GM06990 (cell line): ENCODE measurements at regions not wholly inside any gene's neighbourhood (a gene's known extent, or its start where the extent isn't known, plus 50 kb on each side); places are given as distances from the start of the nearest gene placed in this dataset.

ENCODE experiments used
- DNase-seq: peaks from one replicate; pipeline ENCODE4 v3.0.0-alpha.2; 2011; ENCODE audit not compliant: insufficient read length; ENCODE audit errors: extremely low read depth
- H3K27me3 ChIP-seq: replicated peaks from 2 replicates; pipeline ENCODE4 v1.6.0; 2011; ENCODE audit warnings: low read length; ENCODE audit not compliant: control insufficient read depth, insufficient read depth
- H3K36me3 ChIP-seq: 2 replicates; pipeline ENCODE4 v1.5.1; 2011; ENCODE audit warnings: low read length; ENCODE audit not compliant: control insufficient read depth, insufficient read depth
- H3K4me3 ChIP-seq: replicated peaks from 2 replicates; pipeline ENCODE4 v1.5.1; 2011; ENCODE audit warnings: low read depth, mild to moderate bottlenecking, control low read depth, low read length
- TF ChIP-seq, protein P1 (sequence below): IDR thresholded peaks from 2 replicates; pipeline ENCODE4 v1.5.1; 2011; ENCODE audit warnings: low read length, control low read depth, mild to moderate bottlenecking, inconsistent platforms; ENCODE audit not compliant: insufficient read depth, poor library complexity, severe bottlenecking

- Histone ChIP-seq H3K4me3 (no peak overlapping the region), H3K27me3 (no peaks in the 10 kb centered on the region), H3K36me3 (no peaks in the 10 kb centered on the region)
- TF ChIP-seq, protein P1, sequence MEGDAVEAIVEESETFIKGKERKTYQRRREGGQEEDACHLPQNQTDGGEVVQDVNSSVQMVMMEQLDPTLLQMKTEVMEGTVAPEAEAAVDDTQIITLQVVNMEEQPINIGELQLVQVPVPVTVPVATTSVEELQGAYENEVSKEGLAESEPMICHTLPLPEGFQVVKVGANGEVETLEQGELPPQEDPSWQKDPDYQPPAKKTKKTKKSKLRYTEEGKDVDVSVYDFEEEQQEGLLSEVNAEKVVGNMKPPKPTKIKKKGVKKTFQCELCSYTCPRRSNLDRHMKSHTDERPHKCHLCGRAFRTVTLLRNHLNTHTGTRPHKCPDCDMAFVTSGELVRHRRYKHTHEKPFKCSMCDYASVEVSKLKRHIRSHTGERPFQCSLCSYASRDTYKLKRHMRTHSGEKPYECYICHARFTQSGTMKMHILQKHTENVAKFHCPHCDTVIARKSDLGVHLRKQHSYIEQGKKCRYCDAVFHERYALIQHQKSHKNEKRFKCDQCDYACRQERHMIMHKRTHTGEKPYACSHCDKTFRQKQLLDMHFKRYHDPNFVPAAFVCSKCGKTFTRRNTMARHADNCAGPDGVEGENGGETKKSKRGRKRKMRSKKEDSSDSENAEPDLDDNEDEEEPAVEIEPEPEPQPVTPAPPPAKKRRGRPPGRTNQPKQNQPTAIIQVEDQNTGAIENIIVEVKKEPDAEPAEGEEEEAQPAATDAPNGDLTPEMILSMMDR = no peak
- no peak for DNase-seq
Measured at GRCh38 chr9:117596678-117597077, 107.5 kb upstream of the TLR4 start.

DNA sequence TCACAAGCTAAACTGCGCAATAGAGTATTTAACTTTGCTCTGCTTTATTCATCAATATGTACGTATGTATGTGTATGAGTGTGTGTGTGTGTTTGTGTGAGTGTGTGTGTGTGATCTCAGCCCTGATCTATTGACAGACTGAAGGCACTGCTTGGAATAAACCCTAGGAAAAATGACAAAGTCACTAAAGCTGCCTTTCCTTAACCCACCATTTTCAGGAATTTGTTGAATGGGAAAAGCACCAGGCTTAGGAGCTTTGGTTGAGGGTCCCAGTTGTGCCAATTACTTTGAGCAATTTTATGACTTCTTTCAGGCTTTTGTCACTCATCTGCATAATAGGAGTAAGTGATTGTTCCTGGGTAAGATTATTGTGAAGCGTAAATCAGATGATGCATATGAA is 108.6 kb upstream of the TLR4 start:
- Histone ChIP-seq H3K27me3 (no peaks in the 10 kb centered on the region), H3K4me3 (no peak overlapping the region), H3K36me3 (no peaks in the 10 kb centered on the region)
- TF ChIP-seq, protein P1 = no peak
- no peak for DNase-seq

- DNase-seq = no peak
- TF ChIP-seq, protein P1 = no peak
- Histone ChIP-seq H3K4me3 (no peak overlapping the region), H3K27me3 (no peaks in the 10 kb centered on the region), H3K36me3 (no peaks in the 10 kb centered on the region)
Measured at GRCh38 chr9:117587263-117587662, 116.9 kb upstream of the TLR4 start.

- Histone ChIP-seq H3K36me3 (no peaks in the 10 kb centered on the region), H3K4me3 (no peak overlapping the region), H3K27me3 (no peaks in the 10 kb centered on the region)
- DNase-seq = no peak
- TF ChIP-seq, protein P1 = no peak
Measured at GRCh38 chr9:117574099-117574498, 130.1 kb upstream of the TLR4 start.

- no peak for DNase-seq
- no peaks in the 10 kb centered on the region for H3K36me3 ChIP-seq
- TF ChIP-seq, protein P1 = no peak
- no peaks in the 10 kb centered on the region for H3K27me3 ChIP-seq
- H3K4me3 ChIP-seq = no peak overlapping the region
Measured at GRCh38 chr9:117564839-117565238, 139.4 kb upstream of the TLR4 start.

GRCh38 chr9:117561761-117562160 is 142.4 kb upstream of the TLR4 start:
- no peaks in the 10 kb centered on the region for H3K36me3 ChIP-seq
- no peaks in the 10 kb centered on the region for H3K27me3 ChIP-seq
- H3K4me3 ChIP-seq = no peak overlapping the region
- DNase-seq = no peak
- TF ChIP-seq, protein P1 = no peak
